ENCODE measurements at regions not wholly inside any gene's neighbourhood (a gene's known extent, or its start where the extent isn't known, plus 50 kb on each side); places are given as distances from the start of the nearest gene placed in this dataset.

GRCh38 chr1:220954321-220955075, 75.3 kb downstream of the HLX start (continued):
- TF ChIP-seq IRF9 (CRISPR knock-in tag; IDR thresholded peaks at IDR 0.05; ENCODE audit: borderline replicate concordance), result no peak
- no peak for TF ChIP-seq RARG (CRISPR knock-in tag; IDR thresholded peaks at IDR 0.05; ENCODE audit: low read depth)

GRCh38 chr1:220955116-220955515, 75.9 kb downstream of the HLX start:
- ChIA-PET POLR2A (no interaction called here), CTCF (ENCODE audit: low intra/inter-chr PET ratio, low total read pairs) (no interaction called here)
- no peaks in the 10 kb centered on the region for H3K36me3 ChIP-seq (replicated peaks in 1 of 2; ENCODE audit: control insufficient read depth in 1 of 2, insufficient read depth in 2 of 2, low read length in 2 of 2)
- H3K9ac ChIP-seq (ENCODE audit: insufficient read depth, low read depth, low read length), result no peak overlapping the region
- in situ Hi-C loops (cut with HindIII; ENCODE audit: extremely low pct_ligation_motif_present, low pct_unique_long_range_greater_than_20kb) (no loop called here), intact Hi-C loops (cut with micrococcal nuclease; ENCODE audit: unreplicated experiment) (no loop called here)
- ATAC-seq (no peak), DNase-seq (ENCODE audit: low spot score) (no peak), FAIRE-seq (no peak)
- no peak overlapping the region for H3K4me3 ChIP-seq (replicated peaks in 1 of 3; ENCODE audit: insufficient read depth in 1 of 3, low read depth in 2 of 3, low read length in 3 of 3)
- no peaks in the 10 kb centered on the region for H3K4me1 ChIP-seq (ENCODE audit: insufficient read depth, low read length)
- H3K27me3 ChIP-seq (ENCODE audit: control insufficient read depth in 1 of 2, insufficient read depth in 2 of 2, low read length in 2 of 2), result no peaks in the 10 kb centered on the region; a peak in 1 of 5 replicates
- H2AFZ ChIP-seq (ENCODE audit: low read length), result no peak overlapping the region
- no TSS peak for BruUV-seq (replicated peaks)
- no peak overlapping the region for H3K4me2 ChIP-seq (ENCODE audit: low read depth, low read length)
- H3K27ac ChIP-seq (ENCODE audit: extremely low read length, insufficient read depth, low read length), result no peak overlapping the region
- no peak for TF ChIP-seq TEF (CRISPR knock-in tag; IDR thresholded peaks at IDR 0.05)
- no peak for TF ChIP-seq ZNF333 (CRISPR knock-in tag; IDR thresholded peaks at IDR 0.05; ENCODE audit: borderline replicate concordance)
- no peak for TF ChIP-seq ETV5 (CRISPR knock-in tag; IDR thresholded peaks at IDR 0.05; ENCODE audit: borderline replicate concordance)
- TF ChIP-seq ARID2 (CRISPR knock-in tag; IDR thresholded peaks at IDR 0.05; ENCODE audit: borderline replicate concordance), result no peak
- TF ChIP-seq ZNF598 (CRISPR knock-in tag; IDR thresholded peaks at IDR 0.05; ENCODE audit: borderline replicate concordance), result no peak
- TF ChIP-seq ZC3H13 (CRISPR knock-in tag; IDR thresholded peaks at IDR 0.05), result no peak
- no peak for TF ChIP-seq RFXAP (CRISPR knock-in tag; IDR thresholded peaks at IDR 0.05; ENCODE audit: borderline replicate concordance)
- no peak for TF ChIP-seq ZNF878 (CRISPR knock-in tag; IDR thresholded peaks at IDR 0.05)
- TF ChIP-seq NR1H2 (CRISPR knock-in tag; IDR thresholded peaks at IDR 0.05; ENCODE audit: borderline replicate concordance, low read depth), result no peak
- no peak for TF ChIP-seq ERF (CRISPR knock-in tag; IDR thresholded peaks at IDR 0.05)
- TF ChIP-seq MYC (CRISPR knock-in tag; IDR thresholded peaks at IDR 0.05; ENCODE audit: borderline replicate concordance), result no peak
- no peak for TF ChIP-seq ZNF777 (CRISPR knock-in tag; IDR thresholded peaks at IDR 0.05)
- no peak for TF ChIP-seq KLF16 (CRISPR knock-in tag; IDR thresholded peaks at IDR 0.05)
- no peak for TF ChIP-seq PCBP1 (IDR thresholded peaks at IDR 0.05; ENCODE audit: borderline replicate concordance, low read depth, low read length)
- no peaks in the 10 kb centered on the region for H4K20me1 ChIP-seq (ENCODE audit: insufficient read depth, low read length)
- peaks cover 8% of the 10 kb centered on the region for H3K9me3 ChIP-seq (ENCODE audit: low read length)
- 18% methylated on average over 4 of the region's 4 CpGs for WGBS (ENCODE audit: low lambda C conversion rate)
- no peaks in the 10 kb centered on the region for H3K79me2 ChIP-seq (ENCODE audit: insufficient read depth, low read length)

Measured in HepG2 (cell line).